ENCODE measurements at regions not wholly inside any gene's neighbourhood (a gene's known extent, or its start where the extent isn't known, plus 50 kb on each side); places are given as distances from the start of the nearest gene placed in this dataset.
"Not testable (repeated sequence)": the region's sequence is repeated elsewhere in the genome, so short reads cannot be mapped to it uniquely, and the experiment has no call there.

GRCh38 chr5:53412499-53412898 lies 67.9 kb upstream of the FST start:
- DNase-seq (ENCODE audit: low spot score in 2 of 2); H3K27me3 ChIP-seq (ENCODE audit: low read depth); H3K4me1 ChIP-seq; H3K9me3 ChIP-seq; H3K36me3 ChIP-seq (replicated peaks); H3K4me3 ChIP-seq; in situ Hi-C loops (cut with MboI; ENCODE audit: low sequenced_read_pairs): not testable (repeated sequence)

GRCh38 chr5:53416144-53416738 lies 64.2 kb upstream of the FST start:
- in situ Hi-C loops (cut with MboI; ENCODE audit: low sequenced_read_pairs), result no loop called here
- no peaks in the 10 kb centered on the region for H3K9me3 ChIP-seq
- H3K36me3 ChIP-seq (replicated peaks), result no peaks in the 10 kb centered on the region
- H3K27me3 ChIP-seq (ENCODE audit: low read depth), result no peaks in the 10 kb centered on the region
- DNase-seq (ENCODE audit: low spot score in 2 of 2), result no peak
- peaks cover 11% of the 10 kb centered on the region for H3K4me1 ChIP-seq
- no peak overlapping the region for H3K4me3 ChIP-seq

GRCh38 chr5:53418409-53418808 lies 62.0 kb upstream of the FST start:
- Histone ChIP-seq H3K4me1 (peaks cover 11% of the 10 kb centered on the region), H3K4me3 (no peak overlapping the region), H3K36me3 (replicated peaks) (no peaks in the 10 kb centered on the region), H3K9me3 (no peaks in the 10 kb centered on the region), H3K27me3 (ENCODE audit: low read depth) (no peaks in the 10 kb centered on the region)
- in situ Hi-C loops (cut with MboI; ENCODE audit: low sequenced_read_pairs), result no loop called here
- peak; percentile 12 to 86 for DNase-seq (ENCODE audit: low spot score in 2 of 2)

GRCh38 chr5:53418826-53419658 lies 61.4 kb upstream of the FST start:
- no peak overlapping the region for H3K4me3 ChIP-seq
- H3K36me3 ChIP-seq (replicated peaks), result no peaks in the 10 kb centered on the region
- peaks cover 11% of the 10 kb centered on the region for H3K4me1 ChIP-seq
- in situ Hi-C loops (cut with MboI; ENCODE audit: low sequenced_read_pairs), result no loop called here
- no peaks in the 10 kb centered on the region for H3K27me3 ChIP-seq (ENCODE audit: low read depth)
- no peaks in the 10 kb centered on the region for H3K9me3 ChIP-seq
- no peak for DNase-seq (ENCODE audit: low spot score in 2 of 2)

- in situ Hi-C loops (cut with MboI; ENCODE audit: low sequenced_read_pairs), result no loop called here
- no peaks in the 10 kb centered on the region; the same call in 1 of the 2 replicates for H3K36me3 ChIP-seq (replicated peaks)
- H3K27me3 ChIP-seq (ENCODE audit: low read depth), result no peaks in the 10 kb centered on the region
- no peaks in the 10 kb centered on the region for H3K9me3 ChIP-seq
- no peak for DNase-seq (ENCODE audit: low spot score in 2 of 2)
- no peak overlapping the region for H3K4me3 ChIP-seq
- H3K4me1 ChIP-seq, result peaks cover 19% of the 10 kb centered on the region
Measured at GRCh38 chr5:53422539-53422938, 57.9 kb upstream of the FST start.

GRCh38 chr5:53423724-53424123 lies 56.7 kb upstream of the FST start:
- no peak overlapping the region for H3K4me3 ChIP-seq
- no peak for DNase-seq (ENCODE audit: low spot score in 2 of 2)
- no peaks in the 10 kb centered on the region; the same call in 1 of the 2 replicates for H3K36me3 ChIP-seq (replicated peaks)
- no peaks in the 10 kb centered on the region for H3K27me3 ChIP-seq (ENCODE audit: low read depth)
- in situ Hi-C loops (cut with MboI; ENCODE audit: low sequenced_read_pairs), result no loop called here
- no peaks in the 10 kb centered on the region for H3K9me3 ChIP-seq
- H3K4me1 ChIP-seq, result peaks cover 11% of the 10 kb centered on the region

GRCh38 chr5:53424686-53425615 lies 55.5 kb upstream of the FST start:
- peak; percentile 7 to 30 for DNase-seq (ENCODE audit: low spot score in 2 of 2)
- in situ Hi-C loops (cut with MboI; ENCODE audit: low sequenced_read_pairs), result loop anchor here (25.0 kb wide), 1 partner anchor 787 kb away; no protein-coding TSS in a partner anchor
- H3K9me3 ChIP-seq, result no peaks in the 10 kb centered on the region
- H3K4me1 ChIP-seq, result peaks cover 8% of the 10 kb centered on the region
- no peaks in the 10 kb centered on the region for H3K27me3 ChIP-seq (ENCODE audit: low read depth)
- H3K36me3 ChIP-seq (replicated peaks), result no peaks in the 10 kb centered on the region; the same call in 1 of the 2 replicates
- no peak overlapping the region for H3K4me3 ChIP-seq

- H3K27me3 ChIP-seq (ENCODE audit: low read depth), result no peaks in the 10 kb centered on the region
- no peaks in the 10 kb centered on the region for H3K9me3 ChIP-seq
- H3K4me3 ChIP-seq, result no peak overlapping the region
- peak; percentile 44 to 68 for DNase-seq (ENCODE audit: low spot score in 2 of 2)
- no peaks in the 10 kb centered on the region; the same call in 1 of the 2 replicates for H3K36me3 ChIP-seq (replicated peaks)
- H3K4me1 ChIP-seq, result peaks cover 8% of the 10 kb centered on the region
- in situ Hi-C loops (cut with MboI; ENCODE audit: low sequenced_read_pairs), result loop anchor here (25.0 kb wide), 1 partner anchor 786 kb away; no protein-coding TSS in a partner anchor
Measured at GRCh38 chr5:53425687-53426511, 54.5 kb upstream of the FST start.

GRCh38 chr5:53426512-53426830 lies 54.0 kb upstream of the FST start:
- no peaks in the 10 kb centered on the region for H3K9me3 ChIP-seq
- no peak for DNase-seq (ENCODE audit: low spot score in 2 of 2)
- in situ Hi-C loops (cut with MboI; ENCODE audit: low sequenced_read_pairs), result loop anchor here (25.0 kb wide), 1 partner anchor 786 kb away; no protein-coding TSS in a partner anchor
- H3K4me3 ChIP-seq, result no peak overlapping the region
- peaks cover 8% of the 10 kb centered on the region for H3K4me1 ChIP-seq
- H3K27me3 ChIP-seq (ENCODE audit: low read depth), result no peaks in the 10 kb centered on the region
- no peaks in the 10 kb centered on the region; the same call in 1 of the 2 replicates for H3K36me3 ChIP-seq (replicated peaks)

- H3K4me1 ChIP-seq, result peaks cover 8% of the 10 kb centered on the region
- no peaks in the 10 kb centered on the region; the same call in 1 of the 2 replicates for H3K36me3 ChIP-seq (replicated peaks)
- H3K9me3 ChIP-seq, result no peaks in the 10 kb centered on the region
- H3K27me3 ChIP-seq (ENCODE audit: low read depth), result no peaks in the 10 kb centered on the region
- in situ Hi-C loops (cut with MboI; ENCODE audit: low sequenced_read_pairs), result loop anchor here (25.0 kb wide), 1 partner anchor 785 kb away; no protein-coding TSS in a partner anchor
- H3K4me3 ChIP-seq, result no peak overlapping the region
- DNase-seq (ENCODE audit: low spot score in 2 of 2), result no peak
Measured at GRCh38 chr5:53426878-53427277, 53.6 kb upstream of the FST start.

- H3K36me3 ChIP-seq (replicated peaks), result no peaks in the 10 kb centered on the region; the same call in 1 of the 2 replicates
- no peak for DNase-seq (ENCODE audit: low spot score in 2 of 2)
- peaks cover 8% of the 10 kb centered on the region for H3K4me1 ChIP-seq
- no peaks in the 10 kb centered on the region for H3K27me3 ChIP-seq (ENCODE audit: low read depth)
- H3K4me3 ChIP-seq, result no peak overlapping the region
- in situ Hi-C loops (cut with MboI; ENCODE audit: low sequenced_read_pairs), result loop anchor here (25.0 kb wide), 1 partner anchor 784 kb away; no protein-coding TSS in a partner anchor
- no peaks in the 10 kb centered on the region for H3K9me3 ChIP-seq
Measured at GRCh38 chr5:53427965-53428364, 52.5 kb upstream of the FST start.

- DNase-seq (ENCODE audit: low spot score in 2 of 2), result no peak
- no peaks in the 10 kb centered on the region for H3K9me3 ChIP-seq
- no peak overlapping the region for H3K4me3 ChIP-seq
- H3K27me3 ChIP-seq (ENCODE audit: low read depth), result no peaks in the 10 kb centered on the region
- in situ Hi-C loops (cut with MboI; ENCODE audit: low sequenced_read_pairs), result loop anchor here (25.0 kb wide), 1 partner anchor 783 kb away; no protein-coding TSS in a partner anchor
- H3K4me1 ChIP-seq, result peaks cover 8% of the 10 kb centered on the region
- H3K36me3 ChIP-seq (replicated peaks), result no peaks in the 10 kb centered on the region; the same call in 1 of the 2 replicates
Measured at GRCh38 chr5:53429706-53430105, 50.7 kb upstream of the FST start.

Data from HAP-1 (cell line).